Neural progenitor cell (in vitro differentiated cells): ENCODE measurements at regions not wholly inside any gene's neighbourhood (a gene's known extent, or its start where the extent isn't known, plus 50 kb on each side); places are given as distances from the start of the nearest gene placed in this dataset.

ENCODE experiments used
- EZH2 ChIP-seq: fragments of 200-600 bp; sonication (generic); IDR thresholded peaks from 2 replicates; pipeline ENCODE4 v1.6.1; 2017; ENCODE audit warnings: antibody characterized with exemption, mild to moderate bottlenecking, moderate library complexity
- EZH2phosphoT487 ChIP-seq: fragments of 200-600 bp; sonication (generic); IDR thresholded peaks from 2 replicates; pipeline ENCODE4 v1.6.1; 2017; ENCODE audit warnings: antibody characterized with exemption
- TF ChIP-seq, protein P1 (sequence below): fragments of 200-600 bp; sonication (generic); IDR thresholded peaks from 2 replicates; pipeline ENCODE4 v1.5.1; 2017; ENCODE audit warnings: antibody characterized with exemption, mild to moderate bottlenecking

DNA sequence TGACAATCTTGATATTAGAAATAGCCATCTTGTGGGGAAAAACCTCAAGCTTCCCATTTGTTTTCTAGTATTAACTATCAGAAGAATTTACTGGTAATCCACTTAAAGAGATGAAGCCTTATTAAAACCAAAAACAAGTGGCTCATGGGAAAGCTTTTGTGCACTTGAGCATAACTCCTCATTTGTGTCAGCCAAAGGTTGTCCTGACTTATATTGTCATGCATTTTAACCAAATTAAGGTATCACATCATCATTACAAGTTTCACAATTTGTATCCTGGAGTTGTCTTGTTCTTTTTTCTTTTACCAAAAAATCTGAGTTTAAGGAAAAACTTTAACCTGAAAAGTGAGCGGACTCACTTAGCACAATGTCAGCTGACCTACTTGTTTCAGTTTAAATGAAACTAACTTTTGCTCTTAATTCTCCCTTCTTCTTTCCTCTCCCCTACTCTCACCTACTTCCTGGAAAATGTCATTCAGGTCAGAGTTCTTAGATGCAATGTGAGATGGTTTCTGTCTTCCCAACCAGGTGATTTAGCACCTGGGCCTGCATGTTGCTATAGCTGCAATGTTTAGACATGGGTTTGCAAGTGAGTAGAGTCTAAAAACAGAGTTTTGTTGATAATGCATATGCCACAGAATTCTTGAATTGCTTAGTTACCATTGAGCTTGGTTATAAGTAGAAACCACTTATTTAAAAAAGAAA lies 82.8 kb downstream of the TNFAIP3 start:
- TF ChIP-seq, protein P1, sequence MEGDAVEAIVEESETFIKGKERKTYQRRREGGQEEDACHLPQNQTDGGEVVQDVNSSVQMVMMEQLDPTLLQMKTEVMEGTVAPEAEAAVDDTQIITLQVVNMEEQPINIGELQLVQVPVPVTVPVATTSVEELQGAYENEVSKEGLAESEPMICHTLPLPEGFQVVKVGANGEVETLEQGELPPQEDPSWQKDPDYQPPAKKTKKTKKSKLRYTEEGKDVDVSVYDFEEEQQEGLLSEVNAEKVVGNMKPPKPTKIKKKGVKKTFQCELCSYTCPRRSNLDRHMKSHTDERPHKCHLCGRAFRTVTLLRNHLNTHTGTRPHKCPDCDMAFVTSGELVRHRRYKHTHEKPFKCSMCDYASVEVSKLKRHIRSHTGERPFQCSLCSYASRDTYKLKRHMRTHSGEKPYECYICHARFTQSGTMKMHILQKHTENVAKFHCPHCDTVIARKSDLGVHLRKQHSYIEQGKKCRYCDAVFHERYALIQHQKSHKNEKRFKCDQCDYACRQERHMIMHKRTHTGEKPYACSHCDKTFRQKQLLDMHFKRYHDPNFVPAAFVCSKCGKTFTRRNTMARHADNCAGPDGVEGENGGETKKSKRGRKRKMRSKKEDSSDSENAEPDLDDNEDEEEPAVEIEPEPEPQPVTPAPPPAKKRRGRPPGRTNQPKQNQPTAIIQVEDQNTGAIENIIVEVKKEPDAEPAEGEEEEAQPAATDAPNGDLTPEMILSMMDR: no peak
- TF ChIP-seq EZH2 (no peak), EZH2phosphoT487 (no peak)
